ENCODE measurements at regions not wholly inside any gene's neighbourhood (a gene's known extent, or its start where the extent isn't known, plus 50 kb on each side); places are given as distances from the start of the nearest gene placed in this dataset.

DNA sequence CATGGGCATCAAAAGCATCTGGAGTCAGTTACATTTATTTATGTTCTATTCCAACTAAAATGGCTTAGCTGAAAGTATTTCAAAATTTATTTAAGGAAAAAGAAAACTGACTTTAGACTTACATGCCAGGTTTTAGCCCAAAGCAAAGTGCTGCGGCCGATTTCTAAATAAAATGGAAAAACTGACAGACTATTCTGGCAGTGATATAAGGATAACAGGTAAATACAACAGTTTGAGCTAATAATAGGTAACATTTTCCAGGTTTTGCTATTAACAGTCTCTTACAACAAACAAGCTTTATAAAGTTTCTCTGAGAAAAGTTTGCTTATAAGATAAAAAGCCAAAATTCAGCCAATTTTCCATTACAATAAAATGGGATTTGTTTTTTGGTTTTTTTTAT is 937.2 kb upstream of the FLRT2 start:
- TF ChIP-seq, protein P1, sequence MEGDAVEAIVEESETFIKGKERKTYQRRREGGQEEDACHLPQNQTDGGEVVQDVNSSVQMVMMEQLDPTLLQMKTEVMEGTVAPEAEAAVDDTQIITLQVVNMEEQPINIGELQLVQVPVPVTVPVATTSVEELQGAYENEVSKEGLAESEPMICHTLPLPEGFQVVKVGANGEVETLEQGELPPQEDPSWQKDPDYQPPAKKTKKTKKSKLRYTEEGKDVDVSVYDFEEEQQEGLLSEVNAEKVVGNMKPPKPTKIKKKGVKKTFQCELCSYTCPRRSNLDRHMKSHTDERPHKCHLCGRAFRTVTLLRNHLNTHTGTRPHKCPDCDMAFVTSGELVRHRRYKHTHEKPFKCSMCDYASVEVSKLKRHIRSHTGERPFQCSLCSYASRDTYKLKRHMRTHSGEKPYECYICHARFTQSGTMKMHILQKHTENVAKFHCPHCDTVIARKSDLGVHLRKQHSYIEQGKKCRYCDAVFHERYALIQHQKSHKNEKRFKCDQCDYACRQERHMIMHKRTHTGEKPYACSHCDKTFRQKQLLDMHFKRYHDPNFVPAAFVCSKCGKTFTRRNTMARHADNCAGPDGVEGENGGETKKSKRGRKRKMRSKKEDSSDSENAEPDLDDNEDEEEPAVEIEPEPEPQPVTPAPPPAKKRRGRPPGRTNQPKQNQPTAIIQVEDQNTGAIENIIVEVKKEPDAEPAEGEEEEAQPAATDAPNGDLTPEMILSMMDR (IDR thresholded peaks at IDR 0.05) = no peak
- TF ChIP-seq POLR2A (IDR thresholded peaks at IDR 0.05) = no peak
